K562 (cell line): ENCODE measurements at regions not wholly inside any gene's neighbourhood (a gene's known extent, or its start where the extent isn't known, plus 50 kb on each side); places are given as distances from the start of the nearest gene placed in this dataset.

Experiments
- ADNP ChIP-seq: fragments of 200-800 bp; sonication (Bioruptor generic); IDR thresholded peaks from 2 replicates; pipeline ENCODE4 v1.6.1; 2016; ENCODE audit warnings: missing genetic modification characterization, missing compliant biosample characterization
- EHMT2 ChIP-seq: fragments of 450-650 bp; IDR thresholded peaks from 2 replicates; pipeline ENCODE4 v1.6.1; 2018; ENCODE audit warnings: antibody characterized with exemption
- FOXK2 ChIP-seq, 2 experiments: fragments of 450-650 bp; IDR thresholded peaks in 1 of 2; conservative IDR thresholded peaks in 1 of 2; 2 replicates each; pipeline ENCODE4 v1.6.1; 2016; ENCODE audit warnings: low read depth in 2 of 2, mild to moderate bottlenecking in 1 of 2
- GABPB1 ChIP-seq: sonication (generic); formaldehyde crosslinking; IDR thresholded peaks from 2 replicates; pipeline ENCODE4 v1.8.0; 2022; ENCODE audit warnings: mild to moderate bottlenecking, missing genetic modification reagents
- HDAC6 ChIP-seq: IDR thresholded peaks from 2 replicates; pipeline ENCODE4 v1.6.1; 2012; ENCODE audit warnings: low read depth, mild to moderate bottlenecking, control low read depth, inconsistent platforms, low read length, moderate library complexity
- IRF9 ChIP-seq: fragments of 450-650 bp; IDR thresholded peaks from 2 replicates; pipeline ENCODE4 v1.6.1; 2016; ENCODE audit warnings: missing biosample characterization, missing genetic modification characterization
- KLF16 ChIP-seq: IDR thresholded peaks from 2 replicates; pipeline ENCODE4 v1.6.1; 2016; ENCODE audit warnings: antibody characterized with exemption
- NCOA4 ChIP-seq: fragments of 450-650 bp; IDR thresholded peaks from 2 replicates; pipeline ENCODE4 v1.6.1; 2018; ENCODE audit warnings: mild to moderate bottlenecking; ENCODE audit not compliant: partially characterized antibody
- NCOR1 ChIP-seq: fragments of 450-650 bp; IDR thresholded peaks from 2 replicates; pipeline ENCODE4 v1.6.1; 2016; ENCODE audit warnings: mild to moderate bottlenecking, moderate library complexity
- SMARCA5 ChIP-seq: fragments of 450-650 bp; IDR thresholded peaks from 2 replicates; pipeline ENCODE4 v1.6.1; 2016
- ZSCAN32 ChIP-seq: fragments of 450-650 bp; formaldehyde crosslinking; IDR thresholded peaks from 2 replicates; pipeline ENCODE4 v1.4.0; 2020; ENCODE audit warnings: mild to moderate bottlenecking, moderate library complexity
- TF ChIP-seq, protein P1 (sequence below): sonication (generic); formaldehyde crosslinking; IDR thresholded peaks from 2 replicates; pipeline ENCODE4 v1.8.0; 2022; ENCODE audit warnings: missing genetic modification reagents, mild to moderate bottlenecking, borderline replicate concordance
- TF ChIP-seq, protein P2 (sequence below), 2 experiments: fragments of 450-650 bp; IDR thresholded peaks; 2 replicates each; pipeline ENCODE4 v1.6.1; 2016
- TF ChIP-seq, protein P3 (sequence below): fragments of 450-650 bp; IDR thresholded peaks from 2 replicates; pipeline ENCODE4 v1.6.1; 2016; ENCODE audit warnings: borderline replicate concordance
- TF ChIP-seq, protein P4 (sequence below): fragments of 450-650 bp; formaldehyde crosslinking; IDR thresholded peaks from 2 replicates; pipeline ENCODE4 v1.4.0; 2022; ENCODE audit warnings: missing genetic modification characterization
- TF ChIP-seq, protein P5 (sequence below): fragments of 450-650 bp; formaldehyde crosslinking; IDR thresholded peaks from 2 replicates; pipeline ENCODE4 v1.4.0; 2022; ENCODE audit warnings: missing genetic modification characterization

GRCh38 chr21:38913893-38914527 lies 108.3 kb downstream of the ETS2 start (continued):
- TF ChIP-seq, protein P1, sequence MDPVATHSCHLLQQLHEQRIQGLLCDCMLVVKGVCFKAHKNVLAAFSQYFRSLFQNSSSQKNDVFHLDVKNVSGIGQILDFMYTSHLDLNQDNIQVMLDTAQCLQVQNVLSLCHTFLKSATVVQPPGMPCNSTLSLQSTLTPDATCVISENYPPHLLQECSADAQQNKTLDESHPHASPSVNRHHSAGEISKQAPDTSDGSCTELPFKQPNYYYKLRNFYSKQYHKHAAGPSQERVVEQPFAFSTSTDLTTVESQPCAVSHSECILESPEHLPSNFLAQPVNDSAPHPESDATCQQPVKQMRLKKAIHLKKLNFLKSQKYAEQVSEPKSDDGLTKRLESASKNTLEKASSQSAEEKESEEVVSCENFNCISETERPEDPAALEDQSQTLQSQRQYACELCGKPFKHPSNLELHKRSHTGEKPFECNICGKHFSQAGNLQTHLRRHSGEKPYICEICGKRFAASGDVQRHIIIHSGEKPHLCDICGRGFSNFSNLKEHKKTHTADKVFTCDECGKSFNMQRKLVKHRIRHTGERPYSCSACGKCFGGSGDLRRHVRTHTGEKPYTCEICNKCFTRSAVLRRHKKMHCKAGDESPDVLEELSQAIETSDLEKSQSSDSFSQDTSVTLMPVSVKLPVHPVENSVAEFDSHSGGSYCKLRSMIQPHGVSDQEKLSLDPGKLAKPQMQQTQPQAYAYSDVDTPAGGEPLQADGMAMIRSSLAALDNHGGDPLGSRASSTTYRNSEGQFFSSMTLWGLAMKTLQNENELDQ (CRISPR knock-in tag), result no peak
- TF ChIP-seq KLF16, result no peak
- TF ChIP-seq, protein P2, sequence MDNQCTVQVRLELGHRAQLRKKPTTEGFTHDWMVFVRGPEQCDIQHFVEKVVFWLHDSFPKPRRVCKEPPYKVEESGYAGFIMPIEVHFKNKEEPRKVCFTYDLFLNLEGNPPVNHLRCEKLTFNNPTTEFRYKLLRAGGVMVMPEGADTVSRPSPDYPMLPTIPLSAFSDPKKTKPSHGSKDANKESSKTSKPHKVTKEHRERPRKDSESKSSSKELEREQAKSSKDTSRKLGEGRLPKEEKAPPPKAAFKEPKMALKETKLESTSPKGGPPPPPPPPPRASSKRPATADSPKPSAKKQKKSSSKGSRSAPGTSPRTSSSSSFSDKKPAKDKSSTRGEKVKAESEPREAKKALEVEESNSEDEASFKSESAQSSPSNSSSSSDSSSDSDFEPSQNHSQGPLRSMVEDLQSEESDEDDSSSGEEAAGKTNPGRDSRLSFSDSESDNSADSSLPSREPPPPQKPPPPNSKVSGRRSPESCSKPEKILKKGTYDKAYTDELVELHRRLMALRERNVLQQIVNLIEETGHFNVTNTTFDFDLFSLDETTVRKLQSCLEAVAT (IDR thresholded peaks at IDR 0.05), result peak; percentile 54 to 57; a peak in 2 of 4 replicates
- TF ChIP-seq, protein P3, sequence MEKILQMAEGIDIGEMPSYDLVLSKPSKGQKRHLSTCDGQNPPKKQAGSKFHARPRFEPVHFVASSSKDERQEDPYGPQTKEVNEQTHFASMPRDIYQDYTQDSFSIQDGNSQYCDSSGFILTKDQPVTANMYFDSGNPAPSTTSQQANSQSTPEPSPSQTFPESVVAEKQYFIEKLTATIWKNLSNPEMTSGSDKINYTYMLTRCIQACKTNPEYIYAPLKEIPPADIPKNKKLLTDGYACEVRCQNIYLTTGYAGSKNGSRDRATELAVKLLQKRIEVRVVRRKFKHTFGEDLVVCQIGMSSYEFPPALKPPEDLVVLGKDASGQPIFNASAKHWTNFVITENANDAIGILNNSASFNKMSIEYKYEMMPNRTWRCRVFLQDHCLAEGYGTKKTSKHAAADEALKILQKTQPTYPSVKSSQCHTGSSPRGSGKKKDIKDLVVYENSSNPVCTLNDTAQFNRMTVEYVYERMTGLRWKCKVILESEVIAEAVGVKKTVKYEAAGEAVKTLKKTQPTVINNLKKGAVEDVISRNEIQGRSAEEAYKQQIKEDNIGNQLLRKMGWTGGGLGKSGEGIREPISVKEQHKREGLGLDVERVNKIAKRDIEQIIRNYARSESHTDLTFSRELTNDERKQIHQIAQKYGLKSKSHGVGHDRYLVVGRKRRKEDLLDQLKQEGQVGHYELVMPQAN, result peak; percentile 41; the same call in 1 of the 2 replicates
- peak; percentile 14; the same call in 1 of the 2 replicates for TF ChIP-seq SMARCA5
- TF ChIP-seq ZSCAN32 (CRISPR knock-in tag), result no peak
- peak; percentile 41 for TF ChIP-seq NCOA4
- TF ChIP-seq NCOR1, result 0 out of 2 replicates have a peak, but pooled peaks have one; percentile 20
- 0 out of 2 replicates have a peak, but pooled peaks have one; percentile 34 for TF ChIP-seq HDAC6
- TF ChIP-seq IRF9 (tag), result peak; percentile 56; the same call in 1 of the 2 replicates
- TF ChIP-seq ADNP (tag), result peak; percentile 46
- 0 out of 2 replicates have a peak, but pooled peaks have one; percentile 9 for TF ChIP-seq EHMT2
- TF ChIP-seq, protein P4, sequence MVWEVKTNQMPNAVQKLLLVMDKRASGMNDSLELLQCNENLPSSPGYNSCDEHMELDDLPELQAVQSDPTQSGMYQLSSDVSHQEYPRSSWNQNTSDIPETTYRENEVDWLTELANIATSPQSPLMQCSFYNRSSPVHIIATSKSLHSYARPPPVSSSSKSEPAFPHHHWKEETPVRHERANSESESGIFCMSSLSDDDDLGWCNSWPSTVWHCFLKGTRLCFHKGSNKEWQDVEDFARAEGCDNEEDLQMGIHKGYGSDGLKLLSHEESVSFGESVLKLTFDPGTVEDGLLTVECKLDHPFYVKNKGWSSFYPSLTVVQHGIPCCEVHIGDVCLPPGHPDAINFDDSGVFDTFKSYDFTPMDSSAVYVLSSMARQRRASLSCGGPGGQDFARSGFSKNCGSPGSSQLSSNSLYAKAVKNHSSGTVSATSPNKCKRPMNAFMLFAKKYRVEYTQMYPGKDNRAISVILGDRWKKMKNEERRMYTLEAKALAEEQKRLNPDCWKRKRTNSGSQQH (CRISPR knock-in tag), result peak; percentile 88
- no peak for TF ChIP-seq GABPB1 (CRISPR knock-in tag)
- TF ChIP-seq, protein P5, sequence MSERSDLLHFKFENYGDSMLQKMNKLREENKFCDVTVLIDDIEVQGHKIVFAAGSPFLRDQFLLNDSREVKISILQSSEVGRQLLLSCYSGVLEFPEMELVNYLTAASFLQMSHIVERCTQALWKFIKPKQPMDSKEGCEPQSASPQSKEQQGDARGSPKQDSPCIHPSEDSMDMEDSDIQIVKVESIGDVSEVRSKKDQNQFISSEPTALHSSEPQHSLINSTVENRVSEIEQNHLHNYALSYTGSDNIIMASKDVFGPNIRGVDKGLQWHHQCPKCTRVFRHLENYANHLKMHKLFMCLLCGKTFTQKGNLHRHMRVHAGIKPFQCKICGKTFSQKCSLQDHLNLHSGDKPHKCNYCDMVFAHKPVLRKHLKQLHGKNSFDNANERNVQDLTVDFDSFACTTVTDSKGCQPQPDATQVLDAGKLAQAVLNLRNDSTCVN (CRISPR knock-in tag), result peak; percentile 91; the same call in 1 of the 2 replicates
- TF ChIP-seq FOXK2 (conservative IDR thresholded peaks at IDR 0.05 in 1 of 2, IDR thresholded peaks at IDR 0.05 in 1 of 2; ENCODE audit: low read depth in 2 of 2), result peak in 1 of 2 experiments; percentile 22; a peak in 1 of 4 replicates
